Stomach (tissue), 8 donors: ENCODE measurements at regions not wholly inside any gene's neighbourhood (a gene's known extent, or its start where the extent isn't known, plus 50 kb on each side); places are given as distances from the start of the nearest gene placed in this dataset.
A peak's percentile ranks its signal among the peaks of the same experiment; 100 is the strongest.

Source experiments
- DNase-seq, 2 donors: peaks; one replicate each; pipeline versions ENCODE4 v3.0.0 to v3.0.0-alpha.2; 2013 to 2019
- H3K27ac ChIP-seq, 5 donors: fragments of 200-600 bp in 4 of 5; sonication (generic) in 4 of 5; one replicate each; pipeline ENCODE4 v1.5.1; 2013 to 2019; ENCODE audit warnings: mild to moderate bottlenecking in 1 of 5, moderate library complexity in 1 of 5
- H3K27me3 ChIP-seq, 3 donors: fragments of 200-600 bp; sonication (generic); one replicate each; pipeline ENCODE4 v1.5.1; 2017 to 2019; ENCODE audit warnings: mixed run types in 1 of 3
- H3K36me3 ChIP-seq, 4 donors: fragments of 200-600 bp; sonication (generic); 1 replicate in 3 of 4; 2 replicates in 1 of 4; pipeline ENCODE4 v1.5.1; 2016 to 2019
- H3K4me1 ChIP-seq, 4 donors: fragments of 200-600 bp; sonication (generic); one replicate each; pipeline ENCODE4 v1.5.1; 2016 to 2019
- H3K4me3 ChIP-seq, 4 donors: fragments of 200-600 bp; sonication (generic) in 3 of 4; one replicate each; pipeline ENCODE4 v1.5.1; 2016 to 2019; ENCODE audit warnings: mild to moderate bottlenecking in 1 of 4
- H3K9me3 ChIP-seq, 4 donors: fragments of 200-600 bp; sonication (generic); one replicate each; pipeline ENCODE4 v1.5.1; 2016 to 2019
- EP300 ChIP-seq: sonication (generic); formaldehyde crosslinking; IDR thresholded peaks from one replicate; pipeline ENCODE4 v1.6.1; 2017; ENCODE audit warnings: antibody characterized with exemption
- POLR2A ChIP-seq, 4 donors: fragments of 450-650 bp; IDR thresholded peaks; one replicate each; pipeline ENCODE4 v1.6.1; 2016; ENCODE audit warnings: antibody characterized with exemption in 4 of 4, control low read depth in 2 of 4, mild to moderate bottlenecking in 1 of 4, moderate library complexity in 1 of 4
- POLR2AphosphoS5 ChIP-seq, 3 donors: sonication (generic); formaldehyde crosslinking; IDR thresholded peaks; one replicate each; pipeline ENCODE4 v1.6.1; 2016; ENCODE audit warnings: antibody characterized with exemption in 3 of 3
- WGBS, 5 donors: extraction: QIAGEN DNeasy Blood & Tissue Kit in 3 of 5; methylation state at CpG; one replicate each; pipeline versions ENCODE4 v1.1.5 to v1.1.7; 2013 to 2018; 5-methylcytosine and 5-hydroxymethylcytosine counted together
- intact Hi-C: fragments of 100-400 bp; cut with DNase I; formaldehyde crosslinking; loops from one replicate; pipeline ENCODE4 v1.15.1; 2023; ENCODE audit warnings: low total_unique reads
- TF ChIP-seq, protein P1 (sequence below), 7 experiments: fragments of 450-650 bp in 4 of 7; fragments of 200-600 bp in 3 of 7; sonication (generic) in 3 of 7; IDR thresholded peaks; one replicate each; pipeline ENCODE4 v1.5.1; 2016 to 2019; ENCODE audit warnings: antibody characterized with exemption in 7 of 7, control low read depth in 2 of 7, mild to moderate bottlenecking in 1 of 7
- donor health status: healthy with polysubstance abuse.
- donor health status: Bipolar disorder and iron deficiency.
- donor health status: healthy.

- 90 to 99% (median 94%) methylated on average over 1 of the region's 1 CpG for WGBS, 5 donors
- no peaks in the 10 kb centered on the region for H3K4me1 ChIP-seq
- H3K27ac ChIP-seq: no peak overlapping the region
- no peaks in the 10 kb centered on the region for H3K9me3 ChIP-seq
- intact Hi-C loops: no loop called here
- no peaks in the 10 kb centered on the region for H3K27me3 ChIP-seq
- no peak overlapping the region for H3K4me3 ChIP-seq
- TF ChIP-seq POLR2A (IDR thresholded peaks at IDR 0.05) (no peak), POLR2AphosphoS5 (IDR thresholded peaks at IDR 0.05) (no peak), EP300 (no peak)
- TF ChIP-seq, protein P1, sequence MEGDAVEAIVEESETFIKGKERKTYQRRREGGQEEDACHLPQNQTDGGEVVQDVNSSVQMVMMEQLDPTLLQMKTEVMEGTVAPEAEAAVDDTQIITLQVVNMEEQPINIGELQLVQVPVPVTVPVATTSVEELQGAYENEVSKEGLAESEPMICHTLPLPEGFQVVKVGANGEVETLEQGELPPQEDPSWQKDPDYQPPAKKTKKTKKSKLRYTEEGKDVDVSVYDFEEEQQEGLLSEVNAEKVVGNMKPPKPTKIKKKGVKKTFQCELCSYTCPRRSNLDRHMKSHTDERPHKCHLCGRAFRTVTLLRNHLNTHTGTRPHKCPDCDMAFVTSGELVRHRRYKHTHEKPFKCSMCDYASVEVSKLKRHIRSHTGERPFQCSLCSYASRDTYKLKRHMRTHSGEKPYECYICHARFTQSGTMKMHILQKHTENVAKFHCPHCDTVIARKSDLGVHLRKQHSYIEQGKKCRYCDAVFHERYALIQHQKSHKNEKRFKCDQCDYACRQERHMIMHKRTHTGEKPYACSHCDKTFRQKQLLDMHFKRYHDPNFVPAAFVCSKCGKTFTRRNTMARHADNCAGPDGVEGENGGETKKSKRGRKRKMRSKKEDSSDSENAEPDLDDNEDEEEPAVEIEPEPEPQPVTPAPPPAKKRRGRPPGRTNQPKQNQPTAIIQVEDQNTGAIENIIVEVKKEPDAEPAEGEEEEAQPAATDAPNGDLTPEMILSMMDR (IDR thresholded peaks at IDR 0.05): no peak
- no peaks in the 10 kb centered on the region for H3K36me3 ChIP-seq
- no peak for DNase-seq
These were observed 299.4 kb downstream of the ADAMTS20 start for GRCh38 chr12:43252585-43252984.

DNA sequence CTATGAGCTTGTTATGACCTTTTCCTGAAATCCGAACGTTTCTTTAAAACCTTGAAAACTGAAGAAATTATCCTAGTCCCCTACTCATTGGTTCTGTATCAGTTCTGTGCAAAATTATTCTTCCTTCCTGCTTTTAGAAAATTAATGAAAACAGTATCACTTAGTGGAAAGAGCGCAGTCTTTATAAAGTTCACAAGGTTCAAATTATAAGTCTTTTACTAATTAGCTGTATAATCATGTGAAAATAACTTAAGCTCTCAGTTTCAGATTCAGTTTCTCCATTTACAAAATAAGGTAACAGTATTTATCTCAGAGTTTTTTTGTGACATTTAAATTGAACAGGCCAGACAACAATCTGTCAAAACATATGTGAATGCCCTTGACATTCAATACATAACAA is 306.1 kb downstream of the ADAMTS20 start:
- TF ChIP-seq, protein P1 (IDR thresholded peaks at IDR 0.05): no peak
- no peak for TF ChIP-seq EP300
- no peaks in the 10 kb centered on the region for H3K4me1 ChIP-seq
- WGBS, 5 donors: 75 to 89% (median 88%) methylated on average over 3 of the region's 3 CpGs
- H3K27ac ChIP-seq: no peak overlapping the region
- H3K27me3 ChIP-seq: no peaks in the 10 kb centered on the region
- intact Hi-C loops: no loop called here
- H3K4me3 ChIP-seq: no peak overlapping the region
- no peaks in the 10 kb centered on the region for H3K9me3 ChIP-seq
- H3K36me3 ChIP-seq: no peaks in the 10 kb centered on the region
- no peak for DNase-seq

GRCh38 chr12:43241986-43242385 is 310.0 kb downstream of the ADAMTS20 start:
- no peak for DNase-seq
- H3K4me1 ChIP-seq: no peaks in the 10 kb centered on the region
- no peak for TF ChIP-seq POLR2AphosphoS5 (IDR thresholded peaks at IDR 0.05)
- TF ChIP-seq EP300: no peak
- TF ChIP-seq, protein P1 (IDR thresholded peaks at IDR 0.05): no peak
- TF ChIP-seq POLR2A (IDR thresholded peaks at IDR 0.05): no peak
- intact Hi-C loops: no loop called here
- H3K4me3 ChIP-seq: no peak overlapping the region
- WGBS, 5 donors: 58 to 70% (median 62%) methylated on average over 2 of the region's 2 CpGs
- H3K27me3 ChIP-seq: no peaks in the 10 kb centered on the region
- H3K9me3 ChIP-seq: no peaks in the 10 kb centered on the region
- no peak overlapping the region for H3K27ac ChIP-seq
- H3K36me3 ChIP-seq: no peaks in the 10 kb centered on the region

DNA sequence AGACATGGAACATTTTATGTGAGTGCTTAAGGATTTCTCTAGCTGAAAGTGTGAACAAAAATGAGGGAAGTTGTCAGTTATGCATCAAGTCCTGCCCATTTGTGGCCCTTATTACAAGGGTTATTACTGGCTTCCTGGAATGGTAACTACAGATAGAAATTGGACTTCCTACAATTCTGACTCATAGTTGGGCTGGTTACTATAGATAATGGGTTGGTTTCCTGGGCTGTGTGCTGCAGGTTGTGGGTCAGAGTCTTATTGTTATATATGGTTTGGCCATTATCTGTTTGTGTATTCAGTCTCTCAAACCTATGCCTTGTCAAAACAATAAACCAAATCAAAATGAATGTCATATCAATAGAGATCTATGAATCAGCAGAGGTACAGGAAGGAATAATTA is 313.7 kb downstream of the ADAMTS20 start:
- H3K4me3 ChIP-seq: no peak overlapping the region
- no peak for DNase-seq
- intact Hi-C loops: no loop called here
- peak overlapping the region in 1 of 5 donors; percentile 21 for H3K27ac ChIP-seq
- no peaks in the 10 kb centered on the region for H3K27me3 ChIP-seq
- no peaks in the 10 kb centered on the region for H3K36me3 ChIP-seq
- no peaks in the 10 kb centered on the region for H3K9me3 ChIP-seq
- no peaks in the 10 kb centered on the region for H3K4me1 ChIP-seq
- no peak for TF ChIP-seq POLR2A (IDR thresholded peaks at IDR 0.05)
- no peak for TF ChIP-seq POLR2AphosphoS5 (IDR thresholded peaks at IDR 0.05)
- TF ChIP-seq, protein P1 (IDR thresholded peaks at IDR 0.05): no peak
- TF ChIP-seq EP300: no peak
